A673 (cell line): ENCODE measurements at regions not wholly inside any gene's neighbourhood (a gene's known extent, or its start where the extent isn't known, plus 50 kb on each side); places are given as distances from the start of the nearest gene placed in this dataset.

ENCODE experiments used
- CTCF ChIP-seq: fragments of 300-800, 200-600 bp; sonication (generic); conservative IDR thresholded peaks from 2 replicates; pipeline ENCODE4 v1.5.1; 2017; ENCODE audit warnings: low read depth, mild to moderate bottlenecking, antibody characterized with exemption, low read length, moderate library complexity, mixed read lengths
- EZH2 ChIP-seq: fragments of 200-600 bp; sonication (generic); IDR thresholded peaks from 2 replicates; pipeline ENCODE4 v1.6.1; 2017; ENCODE audit warnings: borderline replicate concordance, low read depth, mild to moderate bottlenecking, mixed read lengths, antibody characterized with exemption, low read length; ENCODE audit not compliant: poor library complexity, severe bottlenecking

- no peak for TF ChIP-seq CTCF
- no peak for TF ChIP-seq EZH2
Measured at GRCh38 chr10:43753397-43754061, 104.8 kb upstream of the ZNF32 start.
